Heart right ventricle (tissue), 16 donors: ENCODE measurements at regions not wholly inside any gene's neighbourhood (a gene's known extent, or its start where the extent isn't known, plus 50 kb on each side); places are given as distances from the start of the nearest gene placed in this dataset.

ENCODE experiments used
- ATAC-seq, 8 donors: fragments of 200-7000 bp; cut with Tn5 transposase; one replicate each; pipeline ENCODE4 v1.9.1; 2020; ENCODE audit warnings: mild to moderate bottlenecking in 8 of 8, moderate library complexity in 8 of 8, moderate number of reproducible peaks in 1 of 8
- DNase-seq, 2 donors: peaks; one replicate each; pipeline ENCODE4 v3.0.0-alpha.2; 2020
- H3K27ac ChIP-seq, 10 donors: fragments of 200-600 bp; sonication (generic) in 2 of 10; one replicate each; pipeline versions ENCODE4 v1.5.0 to v1.8.0; 2020 to 2022; ENCODE audit warnings: mild to moderate bottlenecking in 3 of 10
- H3K27me3 ChIP-seq, 7 donors: fragments of 200-600 bp; one replicate each; pipeline ENCODE4 v1.8.0; 2021 to 2022; ENCODE audit warnings: mild to moderate bottlenecking in 2 of 7
- H3K36me3 ChIP-seq, 9 donors: fragments of 200-600 bp; sonication (generic) in 1 of 9; one replicate each; pipeline versions ENCODE4 v1.5.0 to v1.8.0; 2020 to 2022; ENCODE audit warnings: mild to moderate bottlenecking in 2 of 9
- H3K4me1 ChIP-seq, 9 donors: fragments of 200-600 bp; sonication (generic) in 1 of 9; one replicate each; pipeline versions ENCODE4 v1.5.0 to v1.8.0; 2020 to 2022; ENCODE audit warnings: mild to moderate bottlenecking in 4 of 9
- H3K4me3 ChIP-seq, 10 donors: fragments of 200-600 bp; sonication (generic) in 2 of 10; one replicate each; pipeline versions ENCODE4 v1.5.0 to v1.8.0; 2020 to 2022; ENCODE audit warnings: mild to moderate bottlenecking in 7 of 10, moderate library complexity in 2 of 10
- H3K9me3 ChIP-seq, 11 donors: fragments of 200-600 bp in 10 of 11; sonication (generic) in 2 of 11; one replicate each; pipeline versions ENCODE4 v1.5.0 to v1.8.0; 2013 to 2022; ENCODE audit warnings: mild to moderate bottlenecking in 2 of 11, control low read depth in 1 of 11, moderate library complexity in 1 of 11
- WGBS, 2 donors: extraction: QIAGEN DNeasy Blood & Tissue Kit; methylation state at CpG; one replicate each; pipeline ENCODE4 v1.1.7; 2013; ENCODE audit warnings: inconsistent platforms in 1 of 2; 5-methylcytosine and 5-hydroxymethylcytosine counted together
- intact Hi-C, 10 donors: fragments of 100-400 bp; cut with DNase I; formaldehyde crosslinking; loops; one replicate each; pipeline versions ENCODE4 v1.11.1 to v1.14.2; 2022
- TF ChIP-seq, protein P1 (sequence below), 9 donors: fragments of 200-600 bp; sonication (generic) in 2 of 9; IDR thresholded peaks; one replicate each; pipeline versions ENCODE4 v1.5.0 to v1.8.0; 2021 to 2022; ENCODE audit warnings: antibody characterized with exemption in 9 of 9, mild to moderate bottlenecking in 5 of 9, moderate library complexity in 1 of 9
- donor health status: Arrhythmogenic right ventricular cardiomyopathy.
- donor health status: ischemic (EF 13 %, LVEDD 7.1; RV severe dilation, severe dysfunction).
- donor health status: healthy with polysubstance abuse.
- donor health status: DM: no; HTN: yes; CAD: no.
- donor health status: DM: no; HTN: no; CAD: no.
- donor health status: ischemic (EF 25% LVEDD 6.9; RV normal size, moderate dysfunction).
- donor health status: ischemic (EF 25% LVEDD 5.7; RV mildly dilated, moderate dysfunction).
- donor health status: healthy.
- donor health status: DM: yes; HTN: yes; CAD: no.
- donor health status: Ischemic cardiomyopathy.
- donor health status: ischemic (EF 35%, LVEDD 5.7; RV mildly dilated, moderate dysfunction).
- donor health status: nonischemic (EF 11% LVEDD 7.7; RV severe dilation, severe dysfunction).
- donor health status: DM: yes; HTN: yes; CAD: no.
- donor health status: PGD.
- donor health status: ischemic (EF 29% LVEDD 5.4; RV normal size, mild dysfunction).
- donor health status: nonischemic (EF 23%, LVEDD 6.1; RV moderate dilation, normal function).

DNA sequence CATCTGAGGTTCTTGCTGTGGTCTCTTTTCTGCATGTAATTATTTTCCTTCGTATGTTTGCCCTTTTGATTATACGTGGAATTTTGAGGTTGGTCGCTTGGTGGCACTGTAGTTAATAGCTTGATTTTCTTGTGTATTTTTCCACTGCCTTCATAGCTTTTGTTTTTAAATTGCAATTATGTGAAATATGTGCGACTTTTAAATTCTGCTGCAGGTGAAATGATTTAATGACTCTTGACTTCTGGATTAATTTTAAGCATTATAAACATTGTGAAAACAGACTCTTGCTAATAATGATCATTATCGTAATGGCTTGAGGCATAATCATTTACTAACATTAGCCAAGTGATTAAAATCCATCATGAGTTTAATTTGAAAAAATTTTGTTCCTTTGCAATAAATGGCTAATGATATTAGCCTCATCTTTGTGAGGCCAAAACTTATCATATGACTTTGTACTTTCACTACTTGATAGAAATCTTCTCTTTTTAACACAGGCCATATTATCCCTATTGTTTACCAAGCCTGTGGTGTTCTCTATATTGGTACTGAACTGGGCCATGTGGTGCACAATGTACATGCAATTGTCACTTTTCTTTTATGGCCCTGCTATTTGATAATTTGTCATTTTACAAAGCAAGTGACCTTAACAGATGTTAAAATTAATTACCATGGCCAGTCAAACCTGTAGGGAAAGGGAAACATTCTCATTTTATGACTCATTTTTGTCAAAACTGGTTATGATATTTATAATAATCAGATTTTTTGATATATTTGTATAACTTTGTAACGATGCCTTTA lies 62.8 kb upstream of the NEUROD1 start:
- Histone ChIP-seq H3K9me3 (no peaks in the 10 kb centered on the region), H3K36me3 (no peaks in the 10 kb centered on the region), H3K27ac (no peak overlapping the region), H3K27me3 (no peaks in the 10 kb centered on the region), H3K4me1 (peaks cover 0 to 12% (median 0%) of the 10 kb centered on the region in 9 donors), H3K4me3 (no peak overlapping the region)
- DNase-seq (peak in 1 of 2 donors; percentile 51), ATAC-seq (no peak)
- WGBS, 2 donors = 24 to 26% methylated on average over 6 of the region's 6 CpGs
- intact Hi-C loops = loop anchor here (1.0 to 10.0 kb wide), 18 partner anchors 149 to 912 kb away; partner anchors contain the start of gene ITPRID2 (in 1 of the 10)
- TF ChIP-seq, protein P1, sequence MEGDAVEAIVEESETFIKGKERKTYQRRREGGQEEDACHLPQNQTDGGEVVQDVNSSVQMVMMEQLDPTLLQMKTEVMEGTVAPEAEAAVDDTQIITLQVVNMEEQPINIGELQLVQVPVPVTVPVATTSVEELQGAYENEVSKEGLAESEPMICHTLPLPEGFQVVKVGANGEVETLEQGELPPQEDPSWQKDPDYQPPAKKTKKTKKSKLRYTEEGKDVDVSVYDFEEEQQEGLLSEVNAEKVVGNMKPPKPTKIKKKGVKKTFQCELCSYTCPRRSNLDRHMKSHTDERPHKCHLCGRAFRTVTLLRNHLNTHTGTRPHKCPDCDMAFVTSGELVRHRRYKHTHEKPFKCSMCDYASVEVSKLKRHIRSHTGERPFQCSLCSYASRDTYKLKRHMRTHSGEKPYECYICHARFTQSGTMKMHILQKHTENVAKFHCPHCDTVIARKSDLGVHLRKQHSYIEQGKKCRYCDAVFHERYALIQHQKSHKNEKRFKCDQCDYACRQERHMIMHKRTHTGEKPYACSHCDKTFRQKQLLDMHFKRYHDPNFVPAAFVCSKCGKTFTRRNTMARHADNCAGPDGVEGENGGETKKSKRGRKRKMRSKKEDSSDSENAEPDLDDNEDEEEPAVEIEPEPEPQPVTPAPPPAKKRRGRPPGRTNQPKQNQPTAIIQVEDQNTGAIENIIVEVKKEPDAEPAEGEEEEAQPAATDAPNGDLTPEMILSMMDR (IDR thresholded peaks at IDR 0.05) = peak; percentile 39 to 84 (median 70)

DNA sequence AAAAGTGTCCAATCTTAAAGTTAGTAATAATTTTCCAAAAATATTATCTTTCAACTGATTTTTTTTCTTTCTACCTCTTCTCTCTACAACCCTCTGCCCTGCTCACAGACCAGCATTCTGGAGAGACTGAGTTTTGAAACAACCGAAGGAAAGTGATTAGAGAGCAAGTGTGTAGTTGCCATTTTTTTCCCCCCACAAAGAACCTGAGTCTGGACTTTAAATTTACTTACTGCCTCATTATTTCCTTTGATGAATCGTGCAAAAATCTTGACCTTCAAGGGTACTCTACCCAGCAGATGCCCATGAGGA lies 63.4 kb upstream of the NEUROD1 start:
- no peaks in the 10 kb centered on the region for H3K27me3 ChIP-seq
- WGBS, 2 donors = 86 to 88% methylated on average over 2 of the region's 2 CpGs
- peaks cover 0 to 12% (median 0%) of the 10 kb centered on the region in 9 donors for H3K4me1 ChIP-seq
- H3K27ac ChIP-seq = no peak overlapping the region
- no peak for ATAC-seq
- intact Hi-C loops = loop anchor here (1.0 to 10.0 kb wide), 17 partner anchors 149 to 911 kb away; partner anchors contain the start of gene ITPRID2 (in 1 of the 10)
- H3K4me3 ChIP-seq = no peak overlapping the region
- DNase-seq = no peak
- TF ChIP-seq, protein P1 (IDR thresholded peaks at IDR 0.05) = no peak
- no peaks in the 10 kb centered on the region for H3K36me3 ChIP-seq
- no peaks in the 10 kb centered on the region for H3K9me3 ChIP-seq

DNA sequence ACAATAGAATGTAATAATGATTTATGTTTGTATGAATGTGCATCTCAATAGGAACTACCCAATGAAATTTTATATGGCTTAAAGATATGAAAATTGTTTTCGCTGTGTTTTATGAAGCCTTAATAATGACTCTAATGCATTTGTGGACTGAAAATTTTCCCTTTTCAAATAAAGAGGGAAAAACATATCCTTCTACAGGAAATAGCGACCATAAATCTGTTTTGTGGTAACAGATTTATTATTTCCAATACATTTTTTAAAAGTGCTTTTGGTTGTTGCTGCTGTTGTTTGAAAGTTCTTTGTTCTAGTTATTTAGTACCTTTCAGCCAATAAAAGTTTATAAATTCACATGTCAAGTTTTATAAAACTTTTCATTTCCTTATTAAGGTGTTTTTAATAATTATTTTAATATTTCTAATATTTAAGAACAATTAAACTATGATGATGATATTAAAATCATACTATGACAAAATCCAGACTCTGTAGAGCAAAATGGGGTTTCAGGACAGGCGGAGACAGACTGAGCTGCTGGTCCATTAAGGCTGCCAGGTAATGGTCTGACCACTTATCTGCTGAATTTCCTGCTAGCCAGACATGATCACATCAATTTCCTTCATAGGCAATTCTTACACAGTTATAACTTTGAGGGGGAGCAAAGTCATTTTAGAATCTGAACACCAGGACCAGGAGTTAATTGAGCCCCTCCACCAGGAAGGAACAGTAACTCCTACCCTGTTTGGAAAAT lies 65.7 kb upstream of the NEUROD1 start:
- no peak for DNase-seq
- intact Hi-C loops = loop anchor here in 7 of 10 donors (5.0 to 10.0 kb wide), 6 partner anchors 159 to 909 kb away; no protein-coding TSS in a partner anchor
- WGBS, 2 donors = 97% methylated on average over 3 of the region's 3 CpGs
- ATAC-seq = no peak
- Histone ChIP-seq H3K4me1 (peaks cover 0 to 12% (median 0%) of the 10 kb centered on the region in 9 donors), H3K36me3 (no peaks in the 10 kb centered on the region), H3K9me3 (no peaks in the 10 kb centered on the region), H3K27ac (no peak overlapping the region), H3K27me3 (peaks cover 0 to 10% (median 0%) of the 10 kb centered on the region in 7 donors), H3K4me3 (no peak overlapping the region)
- TF ChIP-seq, protein P1 (IDR thresholded peaks at IDR 0.05) = no peak

DNA sequence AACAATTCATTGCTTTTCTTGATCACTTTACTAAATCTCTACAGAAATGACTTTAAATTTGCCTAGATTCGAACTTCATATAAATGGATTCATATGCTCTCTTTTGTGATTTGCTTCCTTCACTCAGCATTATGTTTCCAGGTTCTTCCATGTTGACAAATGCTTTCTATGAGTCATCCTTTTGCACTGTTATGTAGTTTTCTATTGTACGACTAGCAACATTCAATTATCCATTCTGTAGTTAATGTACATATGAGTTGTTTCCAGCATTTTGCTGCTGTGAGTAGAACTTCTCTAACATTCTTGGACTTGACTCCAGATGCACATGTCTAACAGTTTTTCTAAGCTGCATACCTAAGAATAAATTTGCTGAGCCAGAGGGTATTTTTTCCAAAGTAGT lies 66.5 kb upstream of the NEUROD1 start:
- Histone ChIP-seq H3K27ac (no peak overlapping the region), H3K36me3 (no peaks in the 10 kb centered on the region), H3K27me3 (peaks cover 0 to 10% (median 0%) of the 10 kb centered on the region in 7 donors), H3K4me3 (no peak overlapping the region), H3K4me1 (peaks cover 0 to 12% (median 0%) of the 10 kb centered on the region in 9 donors), H3K9me3 (no peaks in the 10 kb centered on the region)
- TF ChIP-seq, protein P1 (IDR thresholded peaks at IDR 0.05) = no peak
- intact Hi-C loops = loop anchor here in 7 of 10 donors (5.0 to 10.0 kb wide), 6 partner anchors 158 to 908 kb away; no protein-coding TSS in a partner anchor
- DNase-seq (no peak), ATAC-seq (no peak)
- WGBS, 2 donors = 84 to 90% methylated on average over 2 of the region's 2 CpGs
